ENCODE measurements at regions not wholly inside any gene's neighbourhood (a gene's known extent, or its start where the extent isn't known, plus 50 kb on each side); places are given as distances from the start of the nearest gene placed in this dataset.

DNA sequence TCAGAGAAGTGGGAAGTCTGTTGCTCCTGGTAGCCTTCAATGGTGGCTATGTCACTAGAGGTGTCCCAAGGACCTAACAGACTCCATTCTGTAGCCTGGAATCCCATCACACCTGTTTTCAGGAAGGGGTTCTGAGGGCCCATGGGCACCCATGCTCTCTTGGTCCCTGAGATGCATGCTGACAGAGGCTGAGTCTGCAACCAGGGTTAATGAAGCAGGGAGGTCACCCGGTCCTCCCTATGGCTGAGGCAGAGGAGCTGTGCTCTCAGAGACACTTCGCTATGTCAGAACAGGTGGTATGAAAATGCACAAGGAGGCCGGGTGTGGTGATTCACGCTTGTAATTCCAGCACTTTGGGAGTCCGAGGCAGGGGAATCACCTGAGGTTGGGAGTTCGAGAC lies 452.1 kb downstream of the TCERG1L start:
- no peak for TF ChIP-seq EZH2 (IDR thresholded peaks at IDR 0.05; ENCODE audit: insufficient read depth, poor library complexity, severe bottlenecking)
- no peak for TF ChIP-seq EZH2phosphoT487 (IDR thresholded peaks at IDR 0.05; ENCODE audit: insufficient read depth, low read depth)

Measured in GM23248 (cell line).